ENCODE measurements at regions not wholly inside any gene's neighbourhood (a gene's known extent, or its start where the extent isn't known, plus 50 kb on each side); places are given as distances from the start of the nearest gene placed in this dataset.

DNA sequence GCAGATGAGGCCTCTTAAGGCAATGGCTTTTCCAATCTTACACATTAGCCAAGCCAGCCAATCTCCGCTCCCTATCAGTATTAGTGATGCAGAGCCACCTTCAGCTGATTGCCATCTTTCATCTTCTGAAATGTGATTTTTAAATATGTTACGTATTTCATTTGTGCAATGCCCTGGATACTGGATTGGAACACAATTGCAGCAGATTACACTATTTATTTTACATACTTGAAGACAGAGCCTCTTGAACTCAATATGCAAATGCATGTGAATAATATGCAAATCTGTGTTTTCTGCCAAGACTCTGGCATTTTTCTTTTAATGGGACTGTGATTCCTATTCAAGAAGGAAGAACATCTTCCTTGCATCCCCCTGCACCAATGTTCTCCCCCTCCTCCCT is 90.5 kb downstream of the GRIN2B start:
- TF ChIP-seq, protein P1, sequence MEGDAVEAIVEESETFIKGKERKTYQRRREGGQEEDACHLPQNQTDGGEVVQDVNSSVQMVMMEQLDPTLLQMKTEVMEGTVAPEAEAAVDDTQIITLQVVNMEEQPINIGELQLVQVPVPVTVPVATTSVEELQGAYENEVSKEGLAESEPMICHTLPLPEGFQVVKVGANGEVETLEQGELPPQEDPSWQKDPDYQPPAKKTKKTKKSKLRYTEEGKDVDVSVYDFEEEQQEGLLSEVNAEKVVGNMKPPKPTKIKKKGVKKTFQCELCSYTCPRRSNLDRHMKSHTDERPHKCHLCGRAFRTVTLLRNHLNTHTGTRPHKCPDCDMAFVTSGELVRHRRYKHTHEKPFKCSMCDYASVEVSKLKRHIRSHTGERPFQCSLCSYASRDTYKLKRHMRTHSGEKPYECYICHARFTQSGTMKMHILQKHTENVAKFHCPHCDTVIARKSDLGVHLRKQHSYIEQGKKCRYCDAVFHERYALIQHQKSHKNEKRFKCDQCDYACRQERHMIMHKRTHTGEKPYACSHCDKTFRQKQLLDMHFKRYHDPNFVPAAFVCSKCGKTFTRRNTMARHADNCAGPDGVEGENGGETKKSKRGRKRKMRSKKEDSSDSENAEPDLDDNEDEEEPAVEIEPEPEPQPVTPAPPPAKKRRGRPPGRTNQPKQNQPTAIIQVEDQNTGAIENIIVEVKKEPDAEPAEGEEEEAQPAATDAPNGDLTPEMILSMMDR (IDR thresholded peaks at IDR 0.05): no peak
- no peak for TF ChIP-seq POLR2A (IDR thresholded peaks at IDR 0.05)
